Non-pigmented ciliary epithelial cell (primary cell): ENCODE measurements at regions not wholly inside any gene's neighbourhood (a gene's known extent, or its start where the extent isn't known, plus 50 kb on each side); places are given as distances from the start of the nearest gene placed in this dataset.

Experiments
- DNase-seq: peaks from one replicate; pipeline ENCODE4 v3.0.0-alpha.2; 2010; ENCODE audit warnings: low read depth

- no peak for DNase-seq
Measured at GRCh38 chr10:31754803-31755624, 173.6 kb downstream of the ARHGAP12 start.

DNA sequence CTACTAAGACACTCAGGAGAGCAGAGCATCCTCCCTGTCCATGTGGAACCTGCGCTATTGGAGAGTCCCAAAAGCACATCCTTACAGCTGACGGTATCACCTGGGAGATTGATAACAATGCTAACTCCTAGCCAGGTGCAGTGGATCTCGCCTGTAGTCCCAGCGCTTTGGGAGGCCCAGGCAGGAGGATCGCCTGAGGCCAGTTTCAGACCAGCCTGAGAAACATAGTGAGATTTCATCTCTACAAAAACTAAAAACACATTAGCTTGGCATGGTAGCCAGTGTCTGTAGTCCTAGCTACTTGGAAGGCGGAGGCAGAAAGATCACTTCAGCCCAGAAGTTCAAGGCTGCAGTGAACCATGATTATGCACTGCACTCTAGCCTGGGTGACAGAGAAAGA, 174.9 kb downstream of the ARHGAP12 start:
- DNase-seq = no peak

DNA sequence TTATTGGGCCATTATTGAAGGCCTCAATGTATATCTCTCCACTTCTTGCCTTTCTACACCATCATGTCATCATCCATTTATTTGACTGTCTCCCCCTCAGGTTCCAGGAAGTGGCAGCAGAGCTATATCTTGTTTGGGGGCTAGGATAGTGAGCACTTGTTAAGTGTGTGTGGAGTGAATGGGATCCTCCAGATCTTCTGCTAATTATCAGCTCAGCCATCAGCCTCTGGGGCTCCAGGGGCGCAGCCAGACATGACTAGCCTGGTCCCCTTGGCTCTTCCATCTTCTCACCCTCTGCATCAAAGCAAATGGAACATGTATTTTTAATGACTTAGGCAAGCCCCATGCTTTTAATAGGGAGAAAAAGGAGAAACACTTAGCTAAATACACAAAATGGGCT, 176.5 kb downstream of the ARHGAP12 start:
- DNase-seq = no peak

- no peak for DNase-seq
Measured at GRCh38 chr10:31751738-31752080, 176.9 kb downstream of the ARHGAP12 start.

DNA sequence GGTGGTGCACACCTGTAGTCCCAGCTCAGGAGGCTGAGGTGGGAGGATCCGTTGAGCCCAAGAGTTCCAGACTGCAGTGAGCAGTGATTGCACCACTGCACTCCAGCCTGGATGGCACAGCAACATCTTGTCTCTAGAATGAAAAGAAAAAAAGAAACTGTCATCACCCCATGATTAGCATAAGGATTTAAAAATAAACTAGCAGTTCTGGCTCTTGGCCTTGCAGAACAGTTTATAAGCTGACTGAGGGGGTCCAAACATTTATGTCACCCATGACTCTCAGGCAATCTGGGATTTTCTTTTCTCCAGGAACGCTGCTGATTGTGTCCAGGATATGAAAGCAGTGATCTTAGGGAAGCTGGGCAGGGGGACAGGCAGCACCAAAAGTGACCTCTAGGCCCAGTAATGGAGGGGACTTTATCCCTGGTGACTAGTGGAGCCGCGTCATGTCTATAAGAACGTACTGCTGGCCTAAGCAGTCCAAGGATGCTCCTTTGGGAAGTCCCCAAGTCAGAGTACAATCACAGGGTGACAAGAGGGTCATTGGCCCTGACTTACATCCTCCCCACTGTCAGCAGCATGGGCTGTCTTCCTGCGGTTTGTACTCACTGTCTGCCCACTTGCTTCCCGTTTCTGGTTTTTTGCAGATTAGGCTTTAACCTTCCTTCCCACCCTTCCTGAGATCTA, 177.4 kb downstream of the ARHGAP12 start:
- no peak for DNase-seq

DNA sequence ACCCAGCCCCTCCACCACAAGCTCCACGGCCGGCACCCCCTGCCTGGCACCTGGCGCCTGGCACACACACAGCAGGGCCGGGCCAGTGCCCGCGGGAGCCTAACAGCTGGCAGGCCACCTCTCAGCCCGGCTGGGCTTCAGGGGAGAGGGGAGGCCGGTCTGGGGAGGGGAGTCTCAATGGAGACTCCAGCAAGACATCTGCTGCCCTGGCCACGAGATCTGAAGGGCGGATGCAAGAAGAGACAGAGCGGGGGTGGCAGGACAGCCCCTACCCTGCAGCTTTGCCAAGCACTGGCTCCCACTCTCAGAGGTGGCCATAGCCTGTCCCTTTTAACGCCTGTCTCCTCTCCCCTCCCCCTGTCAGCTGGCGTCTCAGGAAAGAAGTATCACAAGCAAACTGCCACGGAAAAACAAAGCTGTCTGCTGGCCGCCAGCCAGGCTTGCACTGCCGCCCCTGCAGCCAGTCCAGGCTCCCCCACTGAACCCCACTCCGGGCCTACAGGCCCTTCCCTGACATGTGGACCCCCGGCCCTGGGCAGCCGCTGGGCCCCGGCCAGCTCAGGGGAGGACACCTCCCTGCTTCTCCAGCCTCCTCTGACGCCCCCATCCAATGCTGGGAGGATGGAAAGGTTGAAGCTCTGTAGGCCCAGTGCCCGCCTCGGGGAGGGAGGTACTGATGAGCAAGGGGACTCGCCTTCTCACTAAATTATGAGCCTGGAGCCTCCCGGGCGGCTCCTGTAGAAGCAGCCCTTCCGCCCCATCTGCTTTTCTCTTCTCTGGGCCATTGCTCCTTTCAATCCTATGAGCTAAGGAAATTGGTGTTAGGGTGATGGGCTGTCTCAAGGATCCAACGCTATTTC, 178.4 kb downstream of the ARHGAP12 start:
- no peak for DNase-seq

GRCh38 chr10:31749301-31749700, 179.3 kb downstream of the ARHGAP12 start:
- no peak for DNase-seq

DNA sequence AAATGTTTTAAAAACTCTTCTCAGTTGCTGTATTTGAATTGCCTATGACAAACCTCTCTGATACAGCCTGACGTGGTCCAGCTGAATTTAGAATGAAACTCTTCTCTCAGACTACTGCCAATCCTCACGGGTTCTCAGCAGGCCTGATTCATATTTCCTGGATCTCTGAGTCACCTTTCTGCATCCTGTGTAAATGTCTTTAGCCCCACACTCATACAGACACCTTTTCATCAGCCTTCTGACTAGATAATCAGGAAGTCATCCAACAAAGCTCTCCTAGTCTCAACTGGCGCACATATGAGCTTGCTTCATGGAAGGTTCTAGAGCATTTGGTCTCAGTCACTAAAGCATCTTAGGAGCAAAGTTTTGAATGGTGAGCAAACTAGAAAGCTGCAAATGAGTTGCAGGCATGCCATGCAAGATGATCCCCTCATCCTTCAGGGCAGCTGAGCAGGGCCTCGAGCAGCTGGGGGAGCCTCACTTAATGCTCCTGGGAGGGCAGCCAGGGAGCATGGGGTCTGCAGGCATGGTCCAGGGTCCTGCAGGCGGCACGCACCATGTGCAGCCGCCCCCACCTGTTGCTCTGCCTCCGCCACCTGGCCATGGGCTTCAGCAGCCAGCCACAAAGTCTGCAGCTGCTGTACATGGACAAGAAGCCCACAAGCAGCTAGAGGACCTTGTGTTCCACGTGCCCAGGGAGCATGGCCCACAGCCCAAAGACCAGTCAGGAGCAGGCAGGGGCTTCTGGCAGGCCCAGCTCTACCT, 182.8 kb downstream of the ARHGAP12 start:
- peak; percentile 76 for DNase-seq

DNA sequence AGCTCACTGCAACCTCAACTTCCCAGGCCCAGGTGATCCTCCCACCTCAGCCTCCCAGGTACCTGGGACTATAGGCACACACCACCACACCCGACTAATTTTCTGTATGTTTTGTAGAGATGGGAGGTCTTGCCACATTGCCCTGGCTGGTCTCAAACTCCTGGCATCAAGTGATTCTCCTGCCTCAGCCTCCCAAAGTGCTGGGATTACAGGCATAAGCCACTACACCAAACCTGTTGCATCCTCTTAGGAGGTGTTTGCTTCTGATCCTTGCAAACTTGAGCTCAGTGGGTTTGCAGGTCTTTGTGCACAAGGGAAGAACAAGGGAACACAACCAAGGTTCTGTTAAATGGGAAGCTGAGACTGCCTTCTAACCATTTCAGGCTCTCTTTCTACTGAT, 184.6 kb downstream of the ARHGAP12 start:
- DNase-seq = no peak

GRCh38 chr10:31742255-31742654, 186.4 kb downstream of the ARHGAP12 start:
- DNase-seq = no peak

GRCh38 chr10:31741473-31741872, 187.2 kb downstream of the ARHGAP12 start:
- DNase-seq = no peak

DNA sequence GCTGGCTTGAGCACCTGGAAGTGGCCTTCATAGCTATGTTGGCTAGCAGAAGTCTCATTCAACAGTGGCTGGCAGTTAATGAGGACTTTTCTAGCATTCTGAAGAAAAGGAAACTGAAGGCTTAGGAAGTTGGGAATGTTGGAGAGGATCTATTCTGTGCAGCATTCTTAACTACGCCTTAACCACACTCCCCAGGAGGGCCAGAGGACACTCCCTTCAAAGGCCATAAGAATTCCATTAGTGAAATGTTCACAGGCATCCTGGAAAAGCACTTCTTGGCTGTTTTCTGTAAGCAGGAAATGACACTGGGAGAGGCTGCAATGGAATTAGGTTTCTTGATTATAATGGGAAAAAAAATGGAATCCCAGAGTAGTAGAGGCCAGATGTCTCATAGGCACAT, 188.9 kb downstream of the ARHGAP12 start:
- DNase-seq = peak; percentile 43

- no peak for DNase-seq
Measured at GRCh38 chr10:31739146-31739545, 189.5 kb downstream of the ARHGAP12 start.

DNA sequence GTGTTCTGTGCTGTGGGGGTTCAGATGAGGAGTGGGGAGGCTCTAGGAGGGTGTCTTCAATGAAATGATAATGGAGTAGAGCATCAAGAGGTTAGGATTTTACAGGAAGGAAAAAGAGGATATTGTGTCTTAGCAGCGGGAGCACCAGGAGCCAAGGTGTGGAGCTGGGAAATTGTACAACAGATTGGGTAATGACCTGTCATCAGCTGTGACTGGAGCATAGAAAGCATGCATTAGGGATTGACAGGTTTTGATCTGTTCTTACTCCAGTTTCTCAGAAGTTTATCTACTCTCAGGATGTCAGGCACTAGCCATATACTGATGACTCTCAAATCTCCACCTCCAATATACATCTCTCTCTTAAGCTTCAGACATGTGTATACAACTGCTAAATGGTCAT, 196.9 kb downstream of the ARHGAP12 start:
- DNase-seq = no peak

DNA sequence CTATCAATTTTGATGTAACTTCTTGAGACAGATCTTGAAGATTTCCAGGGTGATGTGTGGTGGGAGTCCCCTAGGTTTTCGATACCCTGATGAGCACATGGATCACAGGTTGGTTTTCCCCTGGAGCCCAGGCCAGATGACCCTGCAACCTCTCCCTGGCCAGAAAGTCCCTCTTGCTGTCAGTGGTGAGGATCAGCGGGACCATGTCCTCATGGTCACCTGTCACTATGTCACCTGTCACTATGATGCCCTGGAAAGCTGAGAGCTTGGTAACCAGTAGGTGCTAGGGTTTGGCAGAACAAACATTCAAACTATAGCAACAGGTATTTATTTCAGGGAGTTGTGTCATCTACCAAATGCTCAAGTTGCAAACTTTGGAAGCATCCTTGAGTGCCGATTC, 197.9 kb downstream of the ARHGAP12 start:
- DNase-seq = no peak

DNA sequence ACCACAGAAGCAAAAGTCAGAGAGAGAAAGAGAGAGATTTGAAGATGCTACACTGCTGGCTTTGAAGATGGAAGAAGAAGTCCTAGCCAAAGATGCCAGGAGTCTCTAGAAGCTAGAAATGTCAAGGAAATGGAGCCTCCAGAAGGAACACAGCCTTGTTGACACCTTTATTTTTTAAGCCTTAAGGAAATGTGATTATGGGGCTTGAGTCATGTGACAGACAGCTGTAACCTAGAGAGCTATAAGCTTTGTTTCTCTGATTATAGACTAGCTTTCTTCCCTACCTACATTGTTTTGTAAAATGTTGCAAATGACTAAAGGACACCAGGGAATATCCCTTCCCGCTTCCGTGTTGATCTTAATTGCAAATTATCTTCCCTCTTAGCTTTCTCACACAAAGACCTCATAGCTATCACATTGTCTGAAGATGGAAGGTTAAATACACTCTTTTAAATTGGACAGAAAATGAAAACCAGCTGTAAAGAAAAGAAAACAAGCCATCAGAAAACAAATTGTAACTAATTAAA, 199.9 kb downstream of the ARHGAP12 start:
- DNase-seq = no peak

- no peak for DNase-seq
Measured at GRCh38 chr10:31725436-31725835, 203.2 kb downstream of the ARHGAP12 start.

DNA sequence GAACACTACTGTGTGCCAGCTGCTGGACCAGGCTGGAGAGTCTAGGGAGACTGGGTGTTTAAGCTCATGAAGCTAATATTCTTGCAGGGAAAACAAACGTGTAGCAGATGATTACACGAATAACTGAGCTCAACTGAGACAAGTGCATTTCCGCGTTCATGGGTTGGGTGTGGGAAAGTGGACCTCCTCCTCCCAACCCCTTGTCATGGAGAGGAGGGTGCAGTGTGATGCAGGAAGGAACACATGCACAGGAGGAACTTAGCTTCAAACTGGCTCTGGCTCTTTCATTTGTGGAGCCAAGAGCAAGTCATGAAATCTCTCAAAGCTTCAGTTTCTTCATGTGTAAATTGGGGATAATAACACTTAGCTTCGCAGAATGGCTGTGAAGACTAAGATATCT, 204.3 kb downstream of the ARHGAP12 start:
- no peak for DNase-seq

GRCh38 chr10:31723106-31723750, 205.4 kb downstream of the ARHGAP12 start:
- DNase-seq = no peak

- no peak for DNase-seq
Measured at GRCh38 chr10:31721096-31721495, 207.5 kb downstream of the ARHGAP12 start.

GRCh38 chr10:31720546-31720945, 208.1 kb downstream of the ARHGAP12 start:
- no peak for DNase-seq
